NCI-H460 (cell line): ENCODE measurements at regions not wholly inside any gene's neighbourhood (a gene's known extent, or its start where the extent isn't known, plus 50 kb on each side); places are given as distances from the start of the nearest gene placed in this dataset.
A peak's percentile ranks its signal among the peaks of the same experiment; 100 is the strongest.

ENCODE experiments used
- DNase-seq: peaks from one replicate; pipeline ENCODE4 v3.0.0-alpha.2; 2016; ENCODE audit warnings: low read depth; ENCODE audit errors: extremely low read depth

GRCh38 chr10:105993609-105994008, 1170.9 kb downstream of the SORCS1 start:
- no peak for DNase-seq

GRCh38 chr10:105992928-105993327, 1171.6 kb downstream of the SORCS1 start:
- no peak for DNase-seq

DNA sequence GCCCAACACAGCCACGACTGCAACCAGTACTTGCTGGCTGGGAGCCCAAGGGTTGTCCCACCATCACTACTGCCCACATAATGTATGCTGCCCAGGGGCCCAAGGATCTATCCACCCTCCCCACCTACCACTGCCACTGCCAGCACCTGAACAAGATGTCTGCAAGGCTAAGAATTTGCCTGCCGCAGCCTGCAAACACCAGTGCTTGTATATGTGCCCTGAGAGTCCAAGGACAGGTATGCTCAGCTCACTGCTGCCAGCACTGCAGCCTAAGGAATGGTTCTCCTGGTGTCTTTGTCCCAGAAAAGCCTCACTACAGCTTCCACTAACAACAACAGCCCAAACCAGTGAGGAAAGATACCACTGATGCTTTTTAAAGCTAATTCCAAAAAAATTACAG, 1174.0 kb downstream of the SORCS1 start:
- no peak for DNase-seq

- DNase-seq, result no peak
These were observed 1174.5 kb downstream of the SORCS1 start for GRCh38 chr10:105989995-105990394.

DNA sequence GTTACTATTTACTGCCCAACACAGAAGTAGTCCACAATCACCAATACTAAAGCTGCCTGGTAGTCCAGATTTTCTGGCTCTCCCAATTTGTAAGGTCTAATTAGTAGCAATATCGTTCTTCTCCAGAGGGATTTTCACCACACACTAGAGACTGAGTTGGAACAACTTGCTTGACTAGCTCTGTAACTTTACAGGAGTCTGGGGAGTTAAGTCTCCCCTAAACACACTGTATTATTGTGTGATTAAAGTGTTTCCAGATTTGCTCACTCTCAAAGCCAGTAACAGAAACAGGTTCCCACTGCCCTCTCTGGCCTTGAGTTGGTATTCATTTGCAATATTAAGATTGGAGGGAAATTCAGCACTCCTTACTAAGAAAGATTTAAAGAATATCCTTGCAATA, 1175.7 kb downstream of the SORCS1 start:
- DNase-seq, result no peak

GRCh38 chr10:105986912-105987635, 1177.4 kb downstream of the SORCS1 start:
- DNase-seq, result no peak

DNA sequence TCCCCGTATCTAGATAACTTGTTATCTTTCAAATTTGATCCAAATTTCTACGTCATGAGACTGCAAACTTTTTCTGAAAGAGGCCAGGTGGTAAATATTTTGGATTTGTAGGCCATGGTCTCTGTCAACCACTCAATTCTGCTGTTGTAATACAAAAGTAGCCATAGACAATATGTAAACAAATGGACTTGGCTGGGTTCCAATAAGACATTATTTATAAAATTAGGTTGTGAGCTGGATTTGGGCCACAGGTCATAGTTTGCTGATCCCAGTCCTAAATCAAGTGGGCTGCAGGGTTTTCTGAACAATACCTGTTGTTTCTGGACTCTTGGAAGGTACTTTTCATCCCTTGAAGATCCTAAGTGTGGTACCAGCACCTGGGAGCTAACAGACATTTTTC, 1178.0 kb downstream of the SORCS1 start:
- no peak for DNase-seq

- no peak for DNase-seq
These were observed 1181.8 kb downstream of the SORCS1 start for GRCh38 chr10:105982735-105983134.

DNA sequence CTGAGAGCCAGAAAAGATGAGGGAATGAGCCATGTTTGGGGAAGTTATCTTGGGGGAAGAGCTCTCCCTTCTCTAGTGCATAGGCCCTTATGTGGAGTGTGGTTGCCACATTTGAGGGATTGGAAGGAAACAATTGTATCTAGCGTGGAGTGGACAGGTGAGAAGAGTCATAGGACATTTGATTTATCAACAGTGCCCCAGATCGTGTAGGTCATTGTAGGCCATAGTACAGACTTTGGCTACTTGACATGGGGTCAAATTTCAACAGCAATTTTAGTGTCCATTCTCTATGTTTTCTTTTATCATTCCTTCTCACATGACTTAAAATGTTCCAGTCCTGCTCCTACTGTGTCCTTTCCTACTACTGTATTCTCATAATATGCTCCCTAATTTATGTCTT, 1182.8 kb downstream of the SORCS1 start:
- DNase-seq, result no peak

GRCh38 chr10:105974803-105975456, 1189.6 kb downstream of the SORCS1 start:
- peak; percentile 68 for DNase-seq

DNA sequence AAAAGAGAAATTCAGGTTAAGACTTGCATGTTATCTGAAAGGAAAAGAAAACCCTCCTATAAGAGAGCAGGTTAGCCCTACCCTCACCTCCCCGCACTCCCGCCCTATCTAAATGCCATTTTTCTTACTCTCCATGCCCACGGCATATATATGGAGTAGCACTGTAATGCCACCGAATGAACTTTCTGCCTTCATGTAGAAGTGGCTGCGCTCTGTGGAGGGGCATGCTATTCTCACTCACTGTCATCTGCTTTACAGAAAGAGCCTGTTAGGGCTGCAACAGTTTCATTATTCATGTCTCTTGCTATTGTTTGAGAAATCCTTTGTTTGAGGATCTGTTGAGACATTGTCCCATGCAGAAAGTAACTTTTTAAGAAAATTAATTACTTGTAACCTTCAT, 1190.6 kb downstream of the SORCS1 start:
- DNase-seq, result no peak

- DNase-seq, result no peak
These were observed 1191.1 kb downstream of the SORCS1 start for GRCh38 chr10:105973360-105973759.

DNA sequence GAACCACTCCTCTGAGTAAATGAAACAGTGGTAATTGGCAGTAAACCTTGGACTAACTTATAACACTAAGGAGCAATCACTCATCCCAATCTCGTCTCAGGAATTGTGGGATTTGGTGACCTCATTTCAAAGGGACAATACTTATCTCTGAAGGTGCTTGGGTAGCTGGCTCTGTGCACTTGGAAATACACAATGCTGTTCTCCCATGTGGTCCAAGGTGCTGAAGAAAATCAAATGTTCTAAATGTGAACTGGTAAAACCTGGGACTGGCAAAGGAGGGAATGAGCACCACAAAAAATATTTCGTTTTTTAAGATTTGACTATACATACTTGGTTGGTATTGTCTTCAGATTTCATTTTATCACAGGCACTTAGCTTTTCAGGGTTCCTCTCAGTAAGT, 1193.0 kb downstream of the SORCS1 start:
- no peak for DNase-seq

DNA sequence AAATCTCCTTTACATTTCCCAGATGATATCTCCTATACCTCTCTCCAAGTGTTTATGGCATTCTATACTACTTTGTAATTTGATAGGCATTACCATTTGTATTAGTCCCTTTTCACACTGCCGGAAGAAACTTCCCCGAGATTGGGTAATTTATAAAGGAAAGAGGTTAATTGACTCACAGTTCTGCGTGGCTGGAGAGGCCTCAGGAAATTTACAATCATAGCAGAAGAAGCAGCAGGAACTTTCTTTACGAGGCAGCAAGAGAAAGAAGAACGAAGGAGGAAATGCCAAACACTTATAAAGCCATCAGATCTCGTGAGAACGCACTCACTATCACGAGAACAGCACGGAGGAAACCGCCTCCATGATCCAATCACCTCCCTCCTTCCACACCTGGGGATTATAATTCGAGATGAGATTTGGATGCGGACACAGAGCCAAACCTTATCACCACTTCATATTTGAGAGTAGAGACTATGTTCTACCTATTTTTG, 1194.6 kb downstream of the SORCS1 start:
- DNase-seq, result no peak

DNA sequence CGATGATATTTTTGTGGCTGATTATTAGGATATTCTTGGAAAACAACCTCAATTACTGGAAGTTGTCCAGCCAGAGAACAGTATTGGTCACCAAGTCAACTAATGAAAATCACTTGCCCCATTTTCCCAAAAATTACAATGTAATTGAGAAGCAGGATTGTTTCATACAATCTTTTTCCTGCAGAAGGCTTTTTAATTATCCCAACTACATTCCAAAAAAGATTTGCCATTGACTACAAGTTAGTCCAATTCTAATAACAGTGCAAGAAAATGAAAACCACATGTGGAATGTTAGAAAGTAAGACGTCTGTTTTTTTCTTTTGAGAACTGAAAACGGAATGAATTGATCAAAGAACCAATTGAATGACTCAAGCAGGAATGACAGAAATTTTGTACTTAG, 1195.8 kb downstream of the SORCS1 start:
- DNase-seq, result no peak

DNA sequence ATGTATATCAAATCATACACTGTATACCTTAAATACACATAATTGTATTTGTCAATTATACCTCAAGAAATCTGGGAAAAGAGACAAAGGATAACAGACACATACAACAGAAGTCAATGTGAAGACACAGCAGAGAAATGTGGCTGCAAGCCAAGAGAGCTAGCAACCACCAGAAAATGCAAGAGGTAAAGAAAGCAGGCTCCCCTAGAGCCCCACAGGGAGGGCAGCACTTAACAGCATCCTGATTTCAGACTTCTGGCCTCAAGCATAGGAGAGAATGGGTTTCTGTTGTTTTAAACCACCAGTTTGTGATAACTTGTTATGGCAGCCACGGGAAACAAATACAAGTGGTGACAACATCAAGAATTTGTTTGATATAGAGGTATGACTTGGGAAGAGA, 1197.2 kb downstream of the SORCS1 start:
- DNase-seq, result no peak

GRCh38 chr10:105965141-105965540, 1199.4 kb downstream of the SORCS1 start:
- no peak for DNase-seq

GRCh38 chr10:105964009-105964408, 1200.5 kb downstream of the SORCS1 start:
- DNase-seq, result no peak

DNA sequence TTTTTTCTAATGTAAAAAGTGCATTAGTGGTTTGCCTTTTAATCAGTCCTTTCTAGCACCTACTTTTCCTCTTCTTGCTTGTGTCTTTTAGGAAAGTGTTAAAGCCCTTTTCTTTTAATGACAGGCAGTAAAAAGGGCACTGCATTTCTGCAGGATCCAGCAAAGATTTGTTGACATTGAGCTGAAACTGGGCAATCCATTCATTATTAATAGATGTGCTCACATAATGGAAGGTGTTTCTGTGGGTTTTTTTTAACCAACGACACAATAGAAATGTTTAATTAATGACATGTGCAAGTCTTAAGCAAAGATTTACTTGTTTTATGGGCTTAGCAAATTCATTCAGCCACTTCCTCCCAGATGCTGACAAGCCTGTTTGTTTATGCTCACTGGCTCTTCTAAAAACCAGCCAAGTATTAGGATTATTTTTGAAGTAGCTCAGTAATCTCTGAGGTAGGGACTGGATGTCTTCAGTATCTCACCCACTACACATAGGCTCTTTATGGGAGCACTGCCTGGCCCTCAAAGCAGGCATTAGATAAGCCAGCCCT, 1201.1 kb downstream of the SORCS1 start:
- DNase-seq, result no peak

- no peak for DNase-seq
These were observed 1208.0 kb downstream of the SORCS1 start for GRCh38 chr10:105956550-105956949.

DNA sequence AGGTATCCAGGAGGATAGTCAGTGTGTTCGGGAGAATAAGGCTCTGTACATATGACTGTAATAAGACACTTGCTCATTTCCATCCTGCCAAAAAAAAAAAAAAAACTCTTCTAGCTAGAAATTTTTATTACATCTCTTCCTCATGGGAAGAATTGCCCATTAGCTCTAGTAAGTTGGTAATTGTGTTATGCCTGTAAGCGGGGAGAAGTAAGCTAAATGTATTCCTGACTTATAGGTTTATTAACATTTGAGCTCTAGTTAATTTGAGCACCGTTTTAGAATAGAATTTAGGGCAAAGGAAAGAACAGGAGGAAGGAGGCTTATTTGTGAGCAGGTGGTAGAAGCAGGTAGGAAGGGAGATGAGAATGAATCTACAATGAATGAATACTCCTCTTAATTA, 1210.6 kb downstream of the SORCS1 start:
- no peak for DNase-seq

DNA sequence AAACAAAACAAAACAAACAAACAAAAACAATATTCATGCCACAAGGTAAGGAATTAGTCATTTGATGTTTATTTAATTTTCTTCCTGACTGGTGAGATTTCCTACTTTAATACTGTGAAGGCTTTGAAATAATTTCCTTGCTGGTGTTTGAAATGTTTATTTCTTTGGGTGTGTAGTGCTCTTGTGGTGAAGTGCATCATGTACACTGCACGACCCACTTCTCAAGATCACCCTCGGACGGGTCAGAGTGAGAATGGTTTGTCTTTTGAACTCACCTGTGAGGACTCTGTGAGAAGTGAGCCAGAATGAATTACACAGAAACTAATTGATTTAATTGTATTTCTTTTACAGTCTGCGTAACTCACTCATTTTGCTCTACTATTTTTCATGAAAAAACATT, 1211.5 kb downstream of the SORCS1 start:
- no peak for DNase-seq
